ENCODE measurements at regions not wholly inside any gene's neighbourhood (a gene's known extent, or its start where the extent isn't known, plus 50 kb on each side); places are given as distances from the start of the nearest gene placed in this dataset.

GRCh38 chr6:10128721-10129120 lies 286.2 kb downstream of the TFAP2A start:
- H3K27ac Mint-ChIP-seq, result no peak overlapping the region
- DNase-seq, result no peak
- H3K27me3 Mint-ChIP-seq, result no peaks in the 10 kb centered on the region
- H3K4me3 Mint-ChIP-seq, result no peak overlapping the region
- no peaks in the 10 kb centered on the region for H3K36me3 Mint-ChIP-seq
- ATAC-seq (replicated peaks), result no peak
- no peaks in the 10 kb centered on the region for H3K4me1 Mint-ChIP-seq
- peaks cover 0 to 2% of the 10 kb centered on the region in 2 donors for H3K9me3 Mint-ChIP-seq

GRCh38 chr6:10122164-10122563 lies 292.7 kb downstream of the TFAP2A start:
- H3K36me3 Mint-ChIP-seq, result no peaks in the 10 kb centered on the region
- no peaks in the 10 kb centered on the region for H3K27me3 Mint-ChIP-seq
- no peaks in the 10 kb centered on the region for H3K4me1 Mint-ChIP-seq
- H3K4me3 Mint-ChIP-seq, result no peak overlapping the region
- no peak overlapping the region for H3K27ac Mint-ChIP-seq
- peaks cover 0 to 4% of the 10 kb centered on the region in 2 donors for H3K9me3 Mint-ChIP-seq
- no peak for ATAC-seq (replicated peaks)
- DNase-seq, result no peak

DNA sequence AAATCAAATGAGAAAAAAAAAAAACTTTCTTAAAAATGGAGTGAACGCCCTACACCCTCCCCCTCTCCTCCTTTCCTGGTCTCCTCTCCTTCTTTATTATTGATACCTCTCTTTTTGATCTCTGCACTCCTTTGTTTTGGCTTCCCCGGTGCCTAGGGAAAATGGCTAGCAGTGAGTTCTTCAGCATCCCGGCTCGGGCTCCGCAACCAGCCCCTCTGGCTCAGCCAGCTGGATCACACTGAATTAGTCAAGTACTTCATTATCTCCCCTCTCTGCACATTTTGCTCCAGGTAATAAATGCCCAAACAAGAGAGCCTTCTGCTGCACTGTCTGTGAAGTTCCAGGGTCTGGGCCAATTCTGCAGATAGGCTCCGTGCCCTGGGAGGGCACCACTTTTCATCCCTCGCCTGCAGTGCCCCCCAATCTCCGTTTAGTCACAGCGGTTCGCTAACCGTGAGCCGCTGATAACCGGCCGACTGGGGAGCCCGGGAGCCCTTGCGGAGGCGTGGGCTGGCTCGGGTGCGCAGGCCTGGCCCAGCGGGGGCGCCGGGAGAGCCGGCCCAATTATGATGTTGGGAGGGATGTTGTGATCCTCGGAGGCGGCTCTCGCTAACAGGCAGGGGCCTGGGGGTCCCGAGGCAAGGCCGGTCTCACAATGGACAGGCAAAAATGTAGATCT lies 301.9 kb downstream of the TFAP2A start:
- H3K4me1 Mint-ChIP-seq, result no peaks in the 10 kb centered on the region
- H3K27me3 Mint-ChIP-seq, result peaks cover 15 to 30% of the 10 kb centered on the region in 2 donors
- peaks cover 0 to 1% of the 10 kb centered on the region in 2 donors for H3K9me3 Mint-ChIP-seq
- H3K4me3 Mint-ChIP-seq, result no peak overlapping the region
- H3K36me3 Mint-ChIP-seq, result no peaks in the 10 kb centered on the region
- no peak overlapping the region for H3K27ac Mint-ChIP-seq
- no peak for DNase-seq
- ATAC-seq (replicated peaks), result no peak

GRCh38 chr6:10111975-10112374 lies 302.9 kb downstream of the TFAP2A start:
- no peak overlapping the region for H3K27ac Mint-ChIP-seq
- no peak overlapping the region for H3K4me3 Mint-ChIP-seq
- peaks cover 0 to 1% of the 10 kb centered on the region in 2 donors for H3K9me3 Mint-ChIP-seq
- ATAC-seq (replicated peaks) (no peak), DNase-seq (no peak)
- H3K36me3 Mint-ChIP-seq, result no peaks in the 10 kb centered on the region
- H3K27me3 Mint-ChIP-seq, result peaks cover 15 to 30% of the 10 kb centered on the region in 2 donors
- no peaks in the 10 kb centered on the region for H3K4me1 Mint-ChIP-seq

DNA sequence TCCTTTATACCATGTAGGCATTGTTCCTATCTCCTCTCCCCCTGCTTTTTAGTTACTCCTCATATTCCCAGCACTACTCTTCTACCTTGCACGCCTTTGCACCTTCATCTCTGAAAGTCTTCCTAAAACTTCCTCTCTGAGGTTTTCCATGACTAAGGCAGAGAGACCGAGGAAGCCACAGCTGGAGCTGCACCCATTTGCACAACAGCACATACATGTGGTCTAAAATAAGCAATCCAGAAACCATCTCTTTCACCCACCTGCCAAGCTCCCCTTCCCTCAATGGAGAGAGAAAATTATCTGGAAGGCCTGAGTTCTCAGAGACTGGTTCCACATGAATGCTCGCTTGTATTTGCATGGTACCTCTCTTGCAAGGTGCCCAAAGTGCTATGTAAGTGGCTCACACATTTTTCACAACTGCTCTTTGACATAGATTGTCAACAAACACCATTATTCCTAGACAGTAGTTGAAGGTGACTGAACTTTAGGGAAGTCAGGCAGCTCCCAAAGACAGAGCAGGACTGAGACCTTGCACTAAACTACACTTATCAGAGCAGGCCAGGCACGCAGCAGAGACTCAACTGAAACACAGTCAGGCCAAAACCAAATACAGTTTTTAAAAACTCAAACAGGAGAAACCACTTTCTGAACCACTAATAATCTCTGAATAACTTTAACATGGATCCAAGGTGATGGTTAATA lies 313.2 kb downstream of the TFAP2A start:
- Mint-ChIP-seq H3K4me1 (no peaks in the 10 kb centered on the region), H3K27ac (no peak overlapping the region), H3K27me3 (no peaks in the 10 kb centered on the region), H3K9me3 (peaks cover 0 to 1% of the 10 kb centered on the region in 2 donors), H3K36me3 (no peaks in the 10 kb centered on the region), H3K4me3 (no peak overlapping the region)
- DNase-seq (no peak), ATAC-seq (replicated peaks) (no peak)

DNA sequence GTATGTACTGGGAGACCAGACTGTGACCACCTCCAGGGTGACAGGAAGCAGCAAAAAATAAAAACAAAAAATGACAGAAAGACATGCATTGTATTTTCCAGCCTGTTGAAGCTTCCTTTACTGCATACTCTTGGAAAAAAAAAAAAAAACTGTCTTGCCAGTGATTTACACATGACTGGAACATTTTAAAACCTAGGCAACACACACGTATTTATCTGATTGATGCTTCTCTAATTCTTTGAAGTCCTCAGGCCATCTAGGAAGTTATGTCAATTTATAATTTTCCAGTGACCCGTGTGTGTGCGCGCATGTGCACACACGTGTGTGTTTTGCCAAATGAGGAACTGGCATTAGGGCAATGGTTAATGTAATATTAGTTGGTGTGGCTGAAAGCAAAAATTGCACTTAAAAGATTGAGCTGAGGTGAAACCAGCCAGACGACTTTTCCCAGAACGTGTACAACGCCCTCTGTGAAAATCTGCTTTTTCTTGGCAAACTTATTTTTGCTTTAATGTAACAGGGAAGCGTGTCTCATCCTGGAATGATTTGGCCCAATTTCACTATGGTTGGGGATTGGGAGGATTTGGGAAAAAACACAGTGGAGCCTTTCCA lies 315.2 kb downstream of the TFAP2A start:
- Mint-ChIP-seq H3K9me3 (peaks cover 0 to 5% of the 10 kb centered on the region in 2 donors), H3K36me3 (no peaks in the 10 kb centered on the region), H3K27me3 (no peaks in the 10 kb centered on the region), H3K4me1 (no peaks in the 10 kb centered on the region), H3K4me3 (no peak overlapping the region), H3K27ac (no peak overlapping the region)
- ATAC-seq (replicated peaks) (no peak), DNase-seq (no peak)

- Mint-ChIP-seq H3K27me3 (no peaks in the 10 kb centered on the region), H3K27ac (no peak overlapping the region), H3K36me3 (peaks cover 0 to 2% of the 10 kb centered on the region in 2 donors), H3K4me1 (no peaks in the 10 kb centered on the region), H3K9me3 (peaks cover 5 to 8% of the 10 kb centered on the region in 2 donors), H3K4me3 (no peak overlapping the region)
- no peak for ATAC-seq (replicated peaks)
- DNase-seq, result no peak
Measured at GRCh38 chr6:10098756-10099528, 315.9 kb downstream of the TFAP2A start.

DNA sequence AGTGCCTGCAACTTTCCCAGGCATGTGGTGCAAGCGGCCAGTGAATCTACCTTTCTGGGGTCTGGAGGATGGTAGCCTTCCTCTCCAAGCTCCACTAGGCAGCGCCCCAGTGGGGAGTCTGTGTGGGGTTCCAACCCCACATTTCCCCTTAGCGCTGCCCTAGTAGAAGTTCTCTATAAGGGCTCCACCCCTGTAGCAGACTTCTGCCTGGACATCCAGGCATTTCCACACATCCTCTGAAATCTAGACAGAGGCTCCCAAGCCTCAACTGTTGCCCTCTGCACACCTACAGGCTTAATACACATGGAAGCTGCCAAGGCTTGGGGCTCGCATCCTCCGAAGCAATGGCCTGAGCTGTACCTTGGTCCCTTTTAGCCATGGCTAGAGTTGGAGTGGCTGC lies 321.6 kb downstream of the TFAP2A start:
- ATAC-seq (replicated peaks), result no peak
- no peaks in the 10 kb centered on the region for H3K4me1 Mint-ChIP-seq

GRCh38 chr6:10084111-10084986 lies 330.5 kb downstream of the TFAP2A start:
- no peaks in the 10 kb centered on the region for H3K9me3 Mint-ChIP-seq
- H3K4me3 Mint-ChIP-seq, result no peak overlapping the region
- ATAC-seq (replicated peaks) (no peak), DNase-seq (no peak)
- H3K27ac Mint-ChIP-seq, result no peak overlapping the region
- H3K4me1 Mint-ChIP-seq, result no peaks in the 10 kb centered on the region
- H3K36me3 Mint-ChIP-seq, result no peaks in the 10 kb centered on the region
- no peaks in the 10 kb centered on the region for H3K27me3 Mint-ChIP-seq

More for the DNA sequence above, 321.6 kb downstream of the TFAP2A start:
- H3K27me3 Mint-ChIP-seq, result no peaks in the 10 kb centered on the region
- H3K27ac Mint-ChIP-seq, result no peak overlapping the region
- H3K9me3 Mint-ChIP-seq, result peaks cover 15 to 16% of the 10 kb centered on the region in 2 donors
- peaks cover 2 to 4% of the 10 kb centered on the region in 2 donors for H3K36me3 Mint-ChIP-seq
- no peak for DNase-seq
- H3K4me3 Mint-ChIP-seq, result no peak overlapping the region

- ATAC-seq (replicated peaks), result no peak
- Mint-ChIP-seq H3K4me3 (no peak overlapping the region), H3K36me3 (no peaks in the 10 kb centered on the region), H3K27me3 (no peaks in the 10 kb centered on the region), H3K27ac (no peak overlapping the region), H3K4me1 (no peaks in the 10 kb centered on the region), H3K9me3 (no peaks in the 10 kb centered on the region)
- no peak for DNase-seq
Measured at GRCh38 chr6:10082385-10082784, 332.5 kb downstream of the TFAP2A start.

GRCh38 chr6:10081957-10082356 lies 332.9 kb downstream of the TFAP2A start:
- ATAC-seq (replicated peaks) (no peak), DNase-seq (no peak)
- H3K9me3 Mint-ChIP-seq, result no peaks in the 10 kb centered on the region
- no peaks in the 10 kb centered on the region for H3K4me1 Mint-ChIP-seq
- H3K36me3 Mint-ChIP-seq, result no peaks in the 10 kb centered on the region
- H3K27ac Mint-ChIP-seq, result no peak overlapping the region
- H3K4me3 Mint-ChIP-seq, result no peak overlapping the region
- no peaks in the 10 kb centered on the region for H3K27me3 Mint-ChIP-seq

DNA sequence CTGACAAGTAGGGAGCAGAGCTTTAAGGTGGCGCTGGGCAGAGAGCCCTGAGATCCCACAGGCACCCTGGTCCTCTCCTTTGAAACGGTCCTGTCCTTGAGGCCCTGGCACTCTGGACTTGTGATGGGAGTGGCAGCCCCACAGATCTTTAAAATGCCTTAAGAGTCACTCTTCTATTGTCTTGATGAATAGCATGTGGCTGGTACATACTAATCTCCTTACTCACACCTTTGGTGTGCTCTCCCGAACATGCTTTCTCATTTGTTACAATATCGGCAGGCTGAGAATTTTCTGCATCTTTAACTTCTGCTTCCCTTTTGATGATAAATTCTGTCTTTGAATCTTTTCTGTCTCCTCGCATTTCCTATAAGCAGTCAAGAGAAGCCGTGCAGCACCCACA lies 333.8 kb downstream of the TFAP2A start:
- Mint-ChIP-seq H3K4me3 (no peak overlapping the region), H3K9me3 (no peaks in the 10 kb centered on the region), H3K4me1 (no peaks in the 10 kb centered on the region), H3K36me3 (no peaks in the 10 kb centered on the region), H3K27ac (no peak overlapping the region), H3K27me3 (no peaks in the 10 kb centered on the region)
- ATAC-seq (replicated peaks), result no peak
- no peak for DNase-seq

DNA sequence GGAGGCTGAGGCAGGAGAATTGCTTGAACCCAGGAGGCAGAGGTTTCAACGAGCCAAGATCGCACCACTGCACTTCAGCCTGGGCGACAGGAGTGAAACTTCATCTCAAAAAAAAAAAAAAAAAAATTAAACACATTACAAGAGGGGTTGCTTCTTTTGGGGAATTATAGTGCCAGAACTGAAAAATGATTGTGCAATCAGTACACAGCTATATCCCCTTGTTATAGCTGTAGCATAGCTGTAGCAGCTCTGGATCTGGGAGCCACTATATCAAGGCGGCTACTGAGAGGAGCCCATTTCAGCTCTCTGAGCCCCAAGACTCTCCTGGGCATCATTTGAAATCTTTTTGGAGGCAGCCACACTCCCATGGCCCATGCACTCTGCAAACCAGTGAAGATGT lies 334.3 kb downstream of the TFAP2A start:
- ATAC-seq (replicated peaks), result no peak
- no peaks in the 10 kb centered on the region for H3K9me3 Mint-ChIP-seq
- no peaks in the 10 kb centered on the region for H3K4me1 Mint-ChIP-seq
- H3K36me3 Mint-ChIP-seq, result no peaks in the 10 kb centered on the region
- DNase-seq, result no peak
- H3K4me3 Mint-ChIP-seq, result no peak overlapping the region
- no peaks in the 10 kb centered on the region for H3K27me3 Mint-ChIP-seq
- no peak overlapping the region for H3K27ac Mint-ChIP-seq

DNA sequence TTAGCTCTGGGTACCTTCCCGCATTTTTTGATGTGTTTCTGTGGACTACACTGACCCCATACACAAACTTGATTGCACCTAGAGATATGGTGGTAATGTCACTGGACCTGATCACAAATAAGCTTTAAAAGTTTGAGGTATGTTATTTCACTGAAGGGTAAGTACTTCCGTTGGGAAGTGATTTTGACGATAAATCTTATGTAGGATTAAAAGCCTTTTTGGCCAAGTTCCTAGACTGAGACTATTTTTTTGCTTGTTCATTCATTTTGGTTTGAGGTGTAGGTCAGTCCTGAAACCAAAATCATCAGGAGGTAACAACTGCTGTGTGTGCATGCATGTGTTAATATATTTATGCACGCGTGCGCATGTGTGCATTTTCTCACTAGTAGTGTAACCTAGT lies 336.3 kb downstream of the TFAP2A start:
- Mint-ChIP-seq H3K27me3 (no peaks in the 10 kb centered on the region), H3K36me3 (no peaks in the 10 kb centered on the region), H3K4me3 (no peak overlapping the region), H3K9me3 (peaks cover 0 to 3% of the 10 kb centered on the region in 2 donors), H3K27ac (no peak overlapping the region), H3K4me1 (no peaks in the 10 kb centered on the region)
- DNase-seq, result no peak
- ATAC-seq (replicated peaks), result no peak

Data from stimulated activated naive B cell treated with anti-CD40 and anti-IgM and Interleukin-4, amounts not matched to agents 10 μg/mL and 1 μg/mL and 100 μg/mL, for 72 hours (primary cell).